Activated T-cell treated with anti-CD3 and anti-CD28 coated beads for 4 hours (primary cell): ENCODE measurements at regions not wholly inside any gene's neighbourhood (a gene's known extent, or its start where the extent isn't known, plus 50 kb on each side); places are given as distances from the start of the nearest gene placed in this dataset.

Source experiments
- DNase-seq: peaks from one replicate; pipeline ENCODE4 v3.0.0-alpha.2; 2020

GRCh38 chr3:101172516-101172915, 147.9 kb downstream of the IMPG2 start:
- DNase-seq: no peak

GRCh38 chr3:101171681-101172191, 148.6 kb downstream of the IMPG2 start:
- no peak for DNase-seq

- DNase-seq: no peak
Observed at GRCh38 chr3:101170806-101171558, 149.4 kb downstream of the IMPG2 start.

GRCh38 chr3:101170062-101170771, 150.2 kb downstream of the IMPG2 start:
- no peak for DNase-seq

- DNase-seq: no peak
Observed at GRCh38 chr3:101169516-101169915, 150.9 kb downstream of the IMPG2 start.

GRCh38 chr3:101167376-101167775, 153.0 kb downstream of the IMPG2 start:
- no peak for DNase-seq

- DNase-seq: no peak
Observed at GRCh38 chr3:101166150-101166549, 154.2 kb downstream of the IMPG2 start.

- DNase-seq: no peak
Observed at GRCh38 chr3:101163554-101163953, 156.8 kb downstream of the IMPG2 start.

GRCh38 chr3:101159478-101159877, 160.9 kb downstream of the IMPG2 start:
- DNase-seq: no peak

- DNase-seq: no peak
Observed at GRCh38 chr3:101158374-101158773, 162.0 kb downstream of the IMPG2 start.

GRCh38 chr3:101156787-101157345, 163.5 kb downstream of the IMPG2 start:
- no peak for DNase-seq

GRCh38 chr3:101155825-101156224, 162.6 kb upstream of the ABI3BP start:
- no peak for DNase-seq

- no peak for DNase-seq
Observed at GRCh38 chr3:101154401-101154800, 161.2 kb upstream of the ABI3BP start.

- no peak for DNase-seq
Observed at GRCh38 chr3:101151286-101151913, 158.2 kb upstream of the ABI3BP start.

- no peak for DNase-seq
Observed at GRCh38 chr3:101150504-101150903, 157.3 kb upstream of the ABI3BP start.

- no peak for DNase-seq
Observed at GRCh38 chr3:101149707-101150106, 156.5 kb upstream of the ABI3BP start.

- DNase-seq: no peak
Observed at GRCh38 chr3:101149251-101149650, 156.0 kb upstream of the ABI3BP start.

GRCh38 chr3:101148001-101148400, 154.8 kb upstream of the ABI3BP start:
- DNase-seq: no peak

- no peak for DNase-seq
Observed at GRCh38 chr3:101146946-101147345, 153.7 kb upstream of the ABI3BP start.

GRCh38 chr3:101144105-101144504, 150.9 kb upstream of the ABI3BP start:
- DNase-seq: no peak

- no peak for DNase-seq
Observed at GRCh38 chr3:101143012-101143411, 149.8 kb upstream of the ABI3BP start.

GRCh38 chr3:101142160-101142559, 148.9 kb upstream of the ABI3BP start:
- DNase-seq: no peak

- no peak for DNase-seq
Observed at GRCh38 chr3:101141135-101141534, 147.9 kb upstream of the ABI3BP start.
